ENCODE measurements at regions not wholly inside any gene's neighbourhood (a gene's known extent, or its start where the extent isn't known, plus 50 kb on each side); places are given as distances from the start of the nearest gene placed in this dataset.

- Histone ChIP-seq H3K36me3 (no peaks in the 10 kb centered on the region), H3K27me3 (no peaks in the 10 kb centered on the region), H3K4me1 (peaks cover 0 to 16% of the 10 kb centered on the region in 2 donors), H3K9me3 (no peaks in the 10 kb centered on the region), H3K27ac (peak overlapping the region in 1 of 2 donors; percentile 30), H3K4me3 (no peak overlapping the region)
- TF ChIP-seq, protein P1, sequence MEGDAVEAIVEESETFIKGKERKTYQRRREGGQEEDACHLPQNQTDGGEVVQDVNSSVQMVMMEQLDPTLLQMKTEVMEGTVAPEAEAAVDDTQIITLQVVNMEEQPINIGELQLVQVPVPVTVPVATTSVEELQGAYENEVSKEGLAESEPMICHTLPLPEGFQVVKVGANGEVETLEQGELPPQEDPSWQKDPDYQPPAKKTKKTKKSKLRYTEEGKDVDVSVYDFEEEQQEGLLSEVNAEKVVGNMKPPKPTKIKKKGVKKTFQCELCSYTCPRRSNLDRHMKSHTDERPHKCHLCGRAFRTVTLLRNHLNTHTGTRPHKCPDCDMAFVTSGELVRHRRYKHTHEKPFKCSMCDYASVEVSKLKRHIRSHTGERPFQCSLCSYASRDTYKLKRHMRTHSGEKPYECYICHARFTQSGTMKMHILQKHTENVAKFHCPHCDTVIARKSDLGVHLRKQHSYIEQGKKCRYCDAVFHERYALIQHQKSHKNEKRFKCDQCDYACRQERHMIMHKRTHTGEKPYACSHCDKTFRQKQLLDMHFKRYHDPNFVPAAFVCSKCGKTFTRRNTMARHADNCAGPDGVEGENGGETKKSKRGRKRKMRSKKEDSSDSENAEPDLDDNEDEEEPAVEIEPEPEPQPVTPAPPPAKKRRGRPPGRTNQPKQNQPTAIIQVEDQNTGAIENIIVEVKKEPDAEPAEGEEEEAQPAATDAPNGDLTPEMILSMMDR (IDR thresholded peaks at IDR 0.05): no peak
- no peak for DNase-seq (ENCODE audit: low spot score)
Measured at GRCh38 chr1:81574408-81574807, 226.3 kb upstream of the ADGRL2 start.

GRCh38 chr1:81573458-81573857 lies 227.3 kb upstream of the ADGRL2 start:
- no peaks in the 10 kb centered on the region for H3K9me3 ChIP-seq
- no peak overlapping the region for H3K4me3 ChIP-seq
- H3K36me3 ChIP-seq: no peaks in the 10 kb centered on the region
- peak overlapping the region in 1 of 2 donors; percentile 6 for H3K27ac ChIP-seq
- peaks cover 0 to 16% of the 10 kb centered on the region in 2 donors for H3K4me1 ChIP-seq
- TF ChIP-seq, protein P1 (IDR thresholded peaks at IDR 0.05): no peak
- no peaks in the 10 kb centered on the region for H3K27me3 ChIP-seq
- DNase-seq (ENCODE audit: low spot score): no peak

GRCh38 chr1:81571946-81572345 lies 228.8 kb upstream of the ADGRL2 start:
- H3K4me1 ChIP-seq: peaks cover 0 to 16% of the 10 kb centered on the region in 2 donors
- no peaks in the 10 kb centered on the region for H3K36me3 ChIP-seq
- TF ChIP-seq, protein P1 (IDR thresholded peaks at IDR 0.05): no peak
- H3K4me3 ChIP-seq: no peak overlapping the region
- no peaks in the 10 kb centered on the region for H3K9me3 ChIP-seq
- no peaks in the 10 kb centered on the region for H3K27me3 ChIP-seq
- DNase-seq (ENCODE audit: low spot score): no peak
- no peak overlapping the region for H3K27ac ChIP-seq

DNA sequence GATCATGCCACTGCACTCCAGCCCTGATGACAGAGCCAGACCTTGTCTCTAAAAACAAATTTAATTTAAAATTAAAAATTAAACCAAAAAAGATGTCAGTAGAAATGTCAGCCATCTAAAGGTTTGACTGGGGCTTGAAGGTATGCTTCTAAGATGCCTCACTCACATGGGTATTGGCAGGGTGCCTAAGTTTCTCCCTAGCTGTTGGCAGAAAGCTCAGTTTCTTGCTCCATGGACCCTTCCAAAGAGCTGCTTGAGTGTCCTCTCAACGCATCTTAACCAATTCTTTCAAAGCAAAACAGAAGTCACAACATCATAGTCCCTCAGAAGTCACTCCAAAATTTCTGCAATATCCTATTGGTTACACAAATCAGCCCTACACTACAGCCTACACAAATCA lies 231.0 kb upstream of the ADGRL2 start:
- DNase-seq (ENCODE audit: low spot score): no peak
- no peaks in the 10 kb centered on the region for H3K9me3 ChIP-seq
- TF ChIP-seq, protein P1 (IDR thresholded peaks at IDR 0.05): no peak

GRCh38 chr1:81563632-81564031 lies 237.1 kb upstream of the ADGRL2 start:
- Histone ChIP-seq H3K9me3 (no peaks in the 10 kb centered on the region), H3K27me3 (no peaks in the 10 kb centered on the region), H3K36me3 (no peaks in the 10 kb centered on the region), H3K4me1 (no peaks in the 10 kb centered on the region), H3K4me3 (no peak overlapping the region), H3K27ac (no peak overlapping the region)
- TF ChIP-seq, protein P1 (IDR thresholded peaks at IDR 0.05): no peak
- DNase-seq (ENCODE audit: low spot score): no peak

More for the DNA sequence above, 231.0 kb upstream of the ADGRL2 start:
- Histone ChIP-seq H3K27me3 (no peaks in the 10 kb centered on the region), H3K4me3 (no peak overlapping the region), H3K27ac (no peak overlapping the region), H3K36me3 (no peaks in the 10 kb centered on the region), H3K4me1 (peaks cover 0 to 15% of the 10 kb centered on the region in 2 donors)

- no peak for DNase-seq (ENCODE audit: low spot score)
- Histone ChIP-seq H3K27me3 (no peaks in the 10 kb centered on the region), H3K27ac (no peak overlapping the region), H3K4me3 (no peak overlapping the region), H3K9me3 (no peaks in the 10 kb centered on the region), H3K4me1 (no peaks in the 10 kb centered on the region), H3K36me3 (no peaks in the 10 kb centered on the region)
- TF ChIP-seq, protein P1 (IDR thresholded peaks at IDR 0.05): no peak
Measured at GRCh38 chr1:81562934-81563333, 237.8 kb upstream of the ADGRL2 start.

All from right atrium auricular region (tissue), 2 donors.